IMR-90 (cell line): ENCODE measurements at regions not wholly inside any gene's neighbourhood (a gene's known extent, or its start where the extent isn't known, plus 50 kb on each side); places are given as distances from the start of the nearest gene placed in this dataset.

Experiments
- ATAC-seq: fragments of 200-7000 bp; cut with Tn5 transposase; 2 replicates; pipeline ENCODE4 v1.9.1; 2020; ENCODE audit warnings: low read depth, mild to moderate bottlenecking, moderate library complexity
- BruUV-seq: library from RNA; stranded (reverse); fragments of 400-500 nt; replicated peaks from 2 replicates; lab custom pipeline; 2021; lab: Mats Ljungman, UMichigan
- CTCF ChIA-PET: fragments of 300-600 bp; formaldehyde crosslinking; extraction: SDS; loops from one replicate; lab custom pipeline; 2021; ENCODE audit warnings: antibody characterized with exemption; lab: Yijun Ruan, JAX
- POLR2A ChIA-PET: fragments of 300-600 bp; sonication (Branson Sonifier 250); formaldehyde crosslinking; loops from one replicate; lab custom pipeline; 2022; ENCODE audit warnings: antibody characterized with exemption; ENCODE audit not compliant: unreplicated experiment; lab: Charles Lee
- DNase-seq: peaks from one replicate; pipeline ENCODE4 v3.0.0; 2013
- H2AFZ ChIP-seq: replicated peaks from 2 replicates; pipeline ENCODE3; 2013; ENCODE audit warnings: low read length, mild to moderate bottlenecking; ENCODE audit not compliant: poor library complexity
- H2AK5ac ChIP-seq: 2 replicates; pipeline ENCODE4 v1.6.1; 2013; ENCODE audit warnings: low read depth, low read length, inconsistent platforms
- H2AK9ac ChIP-seq: replicated peaks from 2 replicates; pipeline ENCODE3; 2013; ENCODE audit warnings: mild to moderate bottlenecking, low read depth, low read length, moderate library complexity; ENCODE audit not compliant: poor library complexity
- H2BK120ac ChIP-seq: 2 replicates; pipeline ENCODE4 v1.6.1; 2013; ENCODE audit warnings: low read depth, low read length, inconsistent platforms
- H2BK15ac ChIP-seq: 3 replicates; pipeline ENCODE4 v1.6.1; 2013; ENCODE audit warnings: low read depth, low read length, inconsistent platforms
- H2BK20ac ChIP-seq: 2 replicates; pipeline ENCODE4 v1.6.1; 2013; ENCODE audit warnings: low read depth, mild to moderate bottlenecking, inconsistent platforms, low read length, moderate library complexity
- H2BK5ac ChIP-seq: 2 replicates; pipeline ENCODE4 v1.6.1; 2013; ENCODE audit warnings: mild to moderate bottlenecking, low read depth, low read length, inconsistent platforms; ENCODE audit not compliant: poor library complexity, severe bottlenecking
- H3K14ac ChIP-seq: replicated peaks from 2 replicates; pipeline ENCODE4 v1.6.1; 2013; ENCODE audit warnings: low read depth, low read length, inconsistent platforms
- H3K18ac ChIP-seq: 2 replicates; pipeline ENCODE4 v1.6.1; 2013; ENCODE audit warnings: low read depth, low read length, control low read depth
- H3K23ac ChIP-seq: 2 replicates; pipeline ENCODE4 v1.6.1; 2013; ENCODE audit warnings: low read depth, low read length, inconsistent platforms
- H3K27ac ChIP-seq: 2 replicates; pipeline ENCODE4 v1.5.1; 2013; ENCODE audit warnings: mild to moderate bottlenecking, control low read depth, low read length; ENCODE audit not compliant: insufficient read depth
- H3K27me3 ChIP-seq: 2 replicates; pipeline ENCODE4 v1.6.1; 2013; ENCODE audit warnings: low read length; ENCODE audit not compliant: control insufficient read depth, insufficient read depth
- H3K36me3 ChIP-seq: 2 replicates; pipeline ENCODE4 v1.6.1; 2013; ENCODE audit warnings: low read length, mixed read lengths; ENCODE audit not compliant: control insufficient read depth, insufficient read depth
- H3K4ac ChIP-seq: 2 replicates; pipeline ENCODE4 v1.6.1; 2013; ENCODE audit warnings: low read depth, low read length, inconsistent platforms
- H3K4me1 ChIP-seq: 2 replicates; pipeline ENCODE4 v1.6.1; 2013; ENCODE audit warnings: low read length, mixed read lengths; ENCODE audit not compliant: control insufficient read depth, insufficient read depth
- H3K4me2 ChIP-seq: 2 replicates; pipeline ENCODE4 v1.6.1; 2013; ENCODE audit warnings: low read depth, mild to moderate bottlenecking, control low read depth, low read length, moderate library complexity
- H3K4me3 ChIP-seq: 2 replicates; pipeline ENCODE4 v1.5.1; 2013; ENCODE audit warnings: low read depth, mild to moderate bottlenecking, control low read depth, low read length, moderate library complexity; ENCODE audit not compliant: insufficient read depth
- H3K56ac ChIP-seq: 2 replicates; pipeline ENCODE4 v1.6.1; 2013; ENCODE audit warnings: low read length, inconsistent platforms; ENCODE audit not compliant: insufficient read depth; ENCODE audit errors: extremely low read depth
- H3K79me1 ChIP-seq, 2 experiments: 2 replicates each; pipeline ENCODE4 v1.6.1; 2013; ENCODE audit warnings: low read length in 2 of 2, inconsistent platforms in 1 of 2, low read depth in 1 of 2
- H3K9ac ChIP-seq: 2 replicates; pipeline ENCODE4 v1.6.1; 2013; ENCODE audit warnings: low read depth, low read length, control low read depth
- H3K9me1 ChIP-seq: 2 replicates; pipeline ENCODE4 v1.6.1; 2013; ENCODE audit warnings: low read length, inconsistent platforms; ENCODE audit not compliant: insufficient read depth
- H3K9me3 ChIP-seq: 2 replicates; pipeline ENCODE4 v1.6.1; 2013; ENCODE audit warnings: low read length; ENCODE audit not compliant: control insufficient read depth, insufficient read depth
- H4K20me1 ChIP-seq: 2 replicates; pipeline ENCODE4 v1.6.1; 2013; ENCODE audit warnings: low read length, inconsistent platforms; ENCODE audit not compliant: insufficient read depth
- H4K5ac ChIP-seq: 2 replicates; pipeline ENCODE4 v1.6.1; 2013; ENCODE audit warnings: mild to moderate bottlenecking, low read depth, low read length, control low read depth
- H4K8ac ChIP-seq, 2 experiments: 2 replicates each; pipeline ENCODE4 v1.6.1; 2013; ENCODE audit warnings: low read depth in 2 of 2, low read length in 2 of 2, control low read depth in 1 of 2, inconsistent platforms in 1 of 2
- H4K91ac ChIP-seq: 2 replicates; pipeline ENCODE4 v1.6.1; 2013; ENCODE audit warnings: low read depth, low read length, inconsistent platforms; ENCODE audit not compliant: insufficient read depth
- BHLHE40 ChIP-seq: fragments of 150-350 bp; IDR thresholded peaks from 2 replicates; pipeline ENCODE4 v1.6.1; 2016; ENCODE audit warnings: mild to moderate bottlenecking, low read depth, low read length
- CEBPB ChIP-seq: IDR thresholded peaks from 2 replicates; pipeline ENCODE4 v1.6.1; 2012; ENCODE audit warnings: low read depth, low read length, improper control_type of control experiment
- CHD1 ChIP-seq: IDR thresholded peaks from 2 replicates; pipeline ENCODE4 v1.6.1; 2012; ENCODE audit warnings: low read depth, low read length, improper control_type of control experiment
- CTCF ChIP-seq: conservative IDR thresholded peaks from 2 replicates; pipeline ENCODE4 v1.5.1; 2012; ENCODE audit warnings: mild to moderate bottlenecking, low read depth, low read length, improper control_type of control experiment
- MAZ ChIP-seq: IDR thresholded peaks from 2 replicates; pipeline ENCODE4 v1.6.1; 2012; ENCODE audit warnings: low read depth, mild to moderate bottlenecking, low read length, improper control_type of control experiment, moderate library complexity, borderline replicate concordance
- POLR2A ChIP-seq: IDR thresholded peaks from 2 replicates; pipeline ENCODE4 v1.6.1; 2012; ENCODE audit warnings: mild to moderate bottlenecking, low read depth, low read length
- RAD21 ChIP-seq: IDR thresholded peaks from 2 replicates; pipeline ENCODE4 v1.6.1; 2012; ENCODE audit warnings: low read length, improper control_type of control experiment
- RCOR1 ChIP-seq: IDR thresholded peaks from 2 replicates; pipeline ENCODE4 v1.6.1; 2012; ENCODE audit warnings: mild to moderate bottlenecking, low read length, improper control_type of control experiment; ENCODE audit not compliant: insufficient replicate concordance
- RFX5 ChIP-seq: IDR thresholded peaks from 2 replicates; pipeline ENCODE4 v1.8.0; 2012; ENCODE audit warnings: low read depth, mild to moderate bottlenecking, low read length, moderate library complexity
- SMC3 ChIP-seq: fragments of 150-350 bp; IDR thresholded peaks from 2 replicates; pipeline ENCODE4 v1.6.1; 2016; ENCODE audit warnings: low read depth, mild to moderate bottlenecking, antibody characterized with exemption, low read length, moderate library complexity
- WGBS, 2 experiments: methylation state at CpG; one replicate each; pipeline versions ENCODE4 v1.1.5 to v1.1.7; 2013; ENCODE audit warnings: missing lambda C conversion rate in 2 of 2; ENCODE audit not compliant: insufficient read length in 1 of 2; ENCODE audit errors: extremely low coverage in 2 of 2; 5-methylcytosine and 5-hydroxymethylcytosine counted together
- dilution Hi-C: fragments of 300-500 bp; cut with HindIII; formaldehyde crosslinking; loops from one replicate; pipeline ENCODE4 v1.14.3; 2018; ENCODE audit warnings: low sequenced_read_pairs; ENCODE audit not compliant: unreplicated experiment
- in situ Hi-C: fragments of 300-500 bp; cut with MboI; formaldehyde crosslinking; loops from 3 replicates; pipeline ENCODE4 v1.14.3; 2019; ENCODE audit warnings: low sequenced_read_pairs, inconsistent platforms, mixed read lengths
- intact Hi-C: fragments of 100-400 bp; cut with micrococcal nuclease; formaldehyde crosslinking; loops from 2 replicates; pipeline ENCODE4 v1.10.0; 2022

GRCh38 chr3:28104896-28105534, 136.4 kb upstream of the CMC1 start:
- H3K14ac ChIP-seq, result no peak overlapping the region
- no peaks in the 10 kb centered on the region for H3K79me1 ChIP-seq
- no peaks in the 10 kb centered on the region for H4K20me1 ChIP-seq
- H3K36me3 ChIP-seq, result no peaks in the 10 kb centered on the region
- no peak overlapping the region for H2AK5ac ChIP-seq
- no TSS peak for BruUV-seq
- in situ Hi-C loops, result no loop called here
- H3K27ac ChIP-seq, result no peak overlapping the region
- no peak for DNase-seq
- H3K23ac ChIP-seq, result no peak overlapping the region
- H4K8ac ChIP-seq, result no peak overlapping the region
- no peak overlapping the region for H3K9ac ChIP-seq
- intact Hi-C loops, result no loop called here
- dilution Hi-C loops, result no loop called here
- 46% methylated on average over 4 of the region's 11 CpGs; no CpG with 5 or more reads in 1 of the 2 experiments for WGBS, 2 experiments
- no peak overlapping the region for H4K91ac ChIP-seq
- ChIA-PET CTCF (no interaction called here), POLR2A (no interaction called here)
- no peak overlapping the region for H3K4me2 ChIP-seq
- H2BK5ac ChIP-seq, result no peak overlapping the region
- H3K56ac ChIP-seq, result no peak overlapping the region
- H3K9me3 ChIP-seq, result no peaks in the 10 kb centered on the region
- no peak overlapping the region for H3K4me3 ChIP-seq
- no peaks in the 10 kb centered on the region for H3K27me3 ChIP-seq
- TF ChIP-seq RCOR1 (no peak), CTCF (no peak), RFX5 (no peak), CHD1 (no peak), CEBPB (no peak), SMC3 (no peak), BHLHE40 (no peak), POLR2A (no peak), MAZ (no peak), RAD21 (no peak)
- H2BK15ac ChIP-seq, result no peak overlapping the region
- peak overlapping the region; percentile 37 for H2AFZ ChIP-seq
- H4K5ac ChIP-seq, result no peak overlapping the region
- no peak overlapping the region for H2BK120ac ChIP-seq
- no peaks in the 10 kb centered on the region for H3K9me1 ChIP-seq
- H3K18ac ChIP-seq, result no peak overlapping the region
- H3K4ac ChIP-seq, result no peak overlapping the region
- H2AK9ac ChIP-seq, result no peak overlapping the region
- no peaks in the 10 kb centered on the region for H3K4me1 ChIP-seq
- no peak for ATAC-seq
- H2BK20ac ChIP-seq, result no peak overlapping the region
